ENCODE measurements at regions not wholly inside any gene's neighbourhood (a gene's known extent, or its start where the extent isn't known, plus 50 kb on each side); places are given as distances from the start of the nearest gene placed in this dataset.

- DNase-seq (ENCODE audit: extremely low read depth in 1 of 4, low spot score in 3 of 4) (no peak), ATAC-seq (no peak), FAIRE-seq (no peak)
- Histone ChIP-seq H3K9ac (ENCODE audit: insufficient read depth in 1 of 2, low read depth in 2 of 2, low read length in 2 of 2) (no peak overlapping the region), H3K79me2 (ENCODE audit: control insufficient read depth, insufficient read depth, low read length) (no peaks in the 10 kb centered on the region), H2AFZ (ENCODE audit: low read depth, low read length) (no peak overlapping the region), H3K4me1 (replicated peaks in 1 of 2; ENCODE audit: control insufficient read depth in 2 of 2, insufficient read depth in 2 of 2, low read length in 2 of 2) (no peaks in the 10 kb centered on the region), H3K27ac (ENCODE audit: extremely low read depth, low read depth, low read length) (no peak overlapping the region), H3K9me3 (replicated peaks; ENCODE audit: control insufficient read depth, insufficient read depth, low read depth, low read length) (no peaks in the 10 kb centered on the region), H3K27me3 (ENCODE audit: control insufficient read depth in 2 of 2, insufficient read depth in 2 of 2, low read length in 2 of 2) (peaks cover 0 to 10% of the 10 kb centered on the region in 2 experiments; a peak in 2 of 5 replicates), H3K36me3 (ENCODE audit: control insufficient read depth, insufficient read depth, low read length) (no peaks in the 10 kb centered on the region), H4K20me1 (replicated peaks; ENCODE audit: control insufficient read depth, insufficient read depth, low read length) (no peaks in the 10 kb centered on the region), H3K4me2 (ENCODE audit: insufficient read depth, low read length) (no peak overlapping the region), H3K9me1 (ENCODE audit: control insufficient read depth, insufficient read depth, low read length) (no peaks in the 10 kb centered on the region), H3K4me3 (no peak overlapping the region)
- intact Hi-C loops (cut with micrococcal nuclease): no loop called here
- BruUV-seq (replicated peaks): no TSS peak
- CTCF ChIA-PET (ENCODE audit: low intra/inter-chr PET ratio): no interaction called here
- in situ Hi-C loops (cut with MboI): no loop called here
- WGBS (ENCODE audit: insufficient coverage, low coverage, missing lambda C conversion rate): 0% methylated on average over 8 of the region's 9 CpGs
- TF ChIP-seq CHD4 (IDR thresholded peaks at IDR 0.05; ENCODE audit: insufficient read depth, insufficient replicate concordance, low read depth, low read length, poor library complexity, severe bottlenecking) (no peak), RAD51 (IDR thresholded peaks at IDR 0.05; ENCODE audit: borderline replicate concordance, low read depth) (no peak), YBX1 (IDR thresholded peaks at IDR 0.05) (no peak), NR2F6 (CRISPR knock-in tag; IDR thresholded peaks at IDR 0.05) (no peak), ZBTB9 (CRISPR knock-in tag; IDR thresholded peaks at IDR 0.05) (no peak), ATF1 (CRISPR knock-in tag; IDR thresholded peaks at IDR 0.05) (no peak), ATF1 (tag; IDR thresholded peaks at IDR 0.05) (no peak), ZNF398 (CRISPR knock-in tag; IDR thresholded peaks at IDR 0.05) (no peak), TCFL5 (CRISPR knock-in tag; conservative IDR thresholded peaks at IDR 0.05) (no peak), MYC (IDR thresholded peaks at IDR 0.05; ENCODE audit: low read depth, low read length) (no peak), MYC (CRISPR knock-in tag; IDR thresholded peaks at IDR 0.05; ENCODE audit: borderline replicate concordance, low read depth) (no peak), EP400 (IDR thresholded peaks at IDR 0.05) (no peak), ZBTB17 (CRISPR knock-in tag; IDR thresholded peaks at IDR 0.05) (no peak), TRIM28 (IDR thresholded peaks at IDR 0.05) (no peak)
- POLR2A ChIA-PET: no interaction called here
Observed at GRCh38 chr2:128798502-128799283, 480.0 kb upstream of the HS6ST1 start.
